Ishikawa (cell line): ENCODE measurements at regions not wholly inside any gene's neighbourhood (a gene's known extent, or its start where the extent isn't known, plus 50 kb on each side); places are given as distances from the start of the nearest gene placed in this dataset.

Source experiments
- CREB1 ChIP-seq: IDR thresholded peaks from 2 replicates; pipeline ENCODE4 v1.6.1; 2012; ENCODE audit warnings: low read depth
- EP300 ChIP-seq: IDR thresholded peaks from 2 replicates; pipeline ENCODE4 v1.6.1; 2012; ENCODE audit warnings: borderline replicate concordance
- NFIC ChIP-seq: IDR thresholded peaks from 2 replicates; pipeline ENCODE4 v1.6.1; 2012
- RAD21 ChIP-seq: IDR thresholded peaks from 2 replicates; pipeline ENCODE4 v1.6.1; 2012; ENCODE audit warnings: low read depth
- REST ChIP-seq: IDR thresholded peaks from 2 replicates; pipeline ENCODE4 v1.6.1; 2012; ENCODE audit warnings: low read depth, mild to moderate bottlenecking
- TAF1 ChIP-seq: IDR thresholded peaks from 2 replicates; pipeline ENCODE4 v1.6.1; 2012; ENCODE audit warnings: low read depth, mild to moderate bottlenecking
- TCF12 ChIP-seq: IDR thresholded peaks from 2 replicates; pipeline ENCODE4 v1.6.1; 2012; ENCODE audit warnings: low read depth
- TEAD4 ChIP-seq: IDR thresholded peaks from 2 replicates; pipeline ENCODE4 v1.6.1; 2012
- TF ChIP-seq, protein P1 (sequence below): IDR thresholded peaks from 2 replicates; pipeline ENCODE4 v1.6.1; 2012
- TF ChIP-seq, protein P2 (sequence below): IDR thresholded peaks from 2 replicates; pipeline ENCODE4 v1.6.1; 2012

DNA sequence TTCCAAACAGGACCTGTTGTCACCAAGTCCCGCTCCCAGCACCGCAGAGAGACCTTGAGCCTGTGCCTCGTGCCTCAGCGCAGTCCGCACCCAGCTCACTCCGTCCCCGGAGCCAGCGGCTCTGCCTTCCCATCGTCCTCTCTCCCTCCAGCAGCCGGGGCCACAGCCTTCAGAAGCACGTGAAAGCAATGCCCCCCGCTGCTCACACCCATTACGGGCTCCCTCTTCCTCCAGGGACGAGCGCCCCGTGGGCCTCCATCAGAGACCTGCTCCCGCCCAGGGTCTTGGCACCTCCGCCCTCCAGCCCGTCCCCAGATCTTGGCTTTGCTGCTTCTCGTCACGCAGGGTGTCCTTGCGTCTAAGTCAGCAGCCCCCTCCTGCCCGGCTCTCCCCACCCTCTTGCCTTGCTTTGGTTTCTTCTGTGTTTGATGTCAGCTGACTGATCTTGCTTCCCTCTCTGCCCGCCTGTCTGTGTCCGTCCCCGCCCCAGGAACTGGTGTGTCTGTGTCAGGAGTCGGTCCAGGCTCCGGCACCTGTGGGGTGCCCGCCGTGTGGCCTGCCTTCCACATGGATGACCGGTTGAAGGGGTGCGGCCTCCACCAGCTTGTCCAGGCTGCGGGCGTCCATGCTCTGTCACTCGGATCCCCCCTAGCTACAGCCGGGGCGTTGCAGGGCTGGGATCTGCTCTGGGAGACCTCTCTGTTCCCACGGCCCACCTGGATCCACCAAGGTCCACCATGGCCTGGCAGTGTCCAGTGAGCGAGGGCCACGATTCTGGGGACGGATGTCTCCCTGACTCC lies 61.9 kb downstream of the FOXL3 start:
- no peak for TF ChIP-seq REST
- no peak for TF ChIP-seq TCF12
- TF ChIP-seq, protein P1, sequence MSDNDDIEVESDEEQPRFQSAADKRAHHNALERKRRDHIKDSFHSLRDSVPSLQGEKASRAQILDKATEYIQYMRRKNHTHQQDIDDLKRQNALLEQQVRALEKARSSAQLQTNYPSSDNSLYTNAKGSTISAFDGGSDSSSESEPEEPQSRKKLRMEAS: no peak
- TF ChIP-seq, protein P2, sequence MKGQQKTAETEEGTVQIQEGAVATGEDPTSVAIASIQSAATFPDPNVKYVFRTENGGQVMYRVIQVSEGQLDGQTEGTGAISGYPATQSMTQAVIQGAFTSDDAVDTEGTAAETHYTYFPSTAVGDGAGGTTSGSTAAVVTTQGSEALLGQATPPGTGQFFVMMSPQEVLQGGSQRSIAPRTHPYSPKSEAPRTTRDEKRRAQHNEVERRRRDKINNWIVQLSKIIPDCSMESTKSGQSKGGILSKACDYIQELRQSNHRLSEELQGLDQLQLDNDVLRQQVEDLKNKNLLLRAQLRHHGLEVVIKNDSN: no peak
- TF ChIP-seq EP300: no peak
- no peak for TF ChIP-seq CREB1
- no peak for TF ChIP-seq TEAD4
- no peak for TF ChIP-seq RAD21
- TF ChIP-seq TAF1: no peak
- no peak for TF ChIP-seq NFIC
